ENCODE measurements at regions not wholly inside any gene's neighbourhood (a gene's known extent, or its start where the extent isn't known, plus 50 kb on each side); places are given as distances from the start of the nearest gene placed in this dataset.

DNA sequence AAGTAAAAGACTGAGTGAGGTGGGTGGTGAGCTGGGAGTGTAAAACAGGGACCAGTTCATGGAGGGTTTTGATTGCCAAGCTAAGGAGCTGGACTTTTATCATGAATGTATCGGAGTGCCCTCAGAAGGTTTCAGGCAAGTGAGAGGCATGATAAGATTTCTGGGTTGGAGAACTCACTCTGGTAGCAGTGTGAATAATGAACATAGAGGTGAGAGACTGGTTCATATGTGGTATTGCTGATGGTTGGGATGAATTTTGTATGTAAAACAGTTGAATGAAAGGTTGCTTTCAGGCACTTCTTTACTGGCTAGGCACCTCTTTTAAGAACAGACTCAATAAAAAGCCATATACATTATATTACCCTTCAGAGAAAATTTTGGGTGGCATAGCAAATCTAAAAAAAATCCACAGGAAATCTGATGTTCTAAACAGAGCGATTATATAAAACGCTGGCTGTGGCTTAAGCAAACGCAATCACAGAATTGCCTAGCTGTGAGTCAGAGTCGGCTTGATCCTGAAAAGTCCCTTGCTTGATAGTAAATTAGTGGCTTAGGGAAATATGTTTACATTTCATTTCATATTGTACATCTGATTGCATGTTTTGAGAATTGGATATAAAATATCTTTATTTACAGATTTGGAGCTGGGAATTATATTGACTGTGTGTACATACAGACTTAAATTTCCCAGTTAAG lies 92.9 kb upstream of the HDAC9 start:
- H3K36me3 ChIP-seq (ENCODE audit: control insufficient read depth in 2 of 2, insufficient read depth in 1 of 2, low read length in 2 of 2): no peaks in the 10 kb centered on the region
- no peak for TF ChIP-seq ZNF146 (tag by site-specific recombination; IDR thresholded peaks at IDR 0.05)
- TF ChIP-seq ZNF768 (tag by site-specific recombination; IDR thresholded peaks at IDR 0.05): no peak
- TF ChIP-seq ZNF624 (tag by site-specific recombination; IDR thresholded peaks at IDR 0.05): no peak
- TF ChIP-seq, protein P1, sequence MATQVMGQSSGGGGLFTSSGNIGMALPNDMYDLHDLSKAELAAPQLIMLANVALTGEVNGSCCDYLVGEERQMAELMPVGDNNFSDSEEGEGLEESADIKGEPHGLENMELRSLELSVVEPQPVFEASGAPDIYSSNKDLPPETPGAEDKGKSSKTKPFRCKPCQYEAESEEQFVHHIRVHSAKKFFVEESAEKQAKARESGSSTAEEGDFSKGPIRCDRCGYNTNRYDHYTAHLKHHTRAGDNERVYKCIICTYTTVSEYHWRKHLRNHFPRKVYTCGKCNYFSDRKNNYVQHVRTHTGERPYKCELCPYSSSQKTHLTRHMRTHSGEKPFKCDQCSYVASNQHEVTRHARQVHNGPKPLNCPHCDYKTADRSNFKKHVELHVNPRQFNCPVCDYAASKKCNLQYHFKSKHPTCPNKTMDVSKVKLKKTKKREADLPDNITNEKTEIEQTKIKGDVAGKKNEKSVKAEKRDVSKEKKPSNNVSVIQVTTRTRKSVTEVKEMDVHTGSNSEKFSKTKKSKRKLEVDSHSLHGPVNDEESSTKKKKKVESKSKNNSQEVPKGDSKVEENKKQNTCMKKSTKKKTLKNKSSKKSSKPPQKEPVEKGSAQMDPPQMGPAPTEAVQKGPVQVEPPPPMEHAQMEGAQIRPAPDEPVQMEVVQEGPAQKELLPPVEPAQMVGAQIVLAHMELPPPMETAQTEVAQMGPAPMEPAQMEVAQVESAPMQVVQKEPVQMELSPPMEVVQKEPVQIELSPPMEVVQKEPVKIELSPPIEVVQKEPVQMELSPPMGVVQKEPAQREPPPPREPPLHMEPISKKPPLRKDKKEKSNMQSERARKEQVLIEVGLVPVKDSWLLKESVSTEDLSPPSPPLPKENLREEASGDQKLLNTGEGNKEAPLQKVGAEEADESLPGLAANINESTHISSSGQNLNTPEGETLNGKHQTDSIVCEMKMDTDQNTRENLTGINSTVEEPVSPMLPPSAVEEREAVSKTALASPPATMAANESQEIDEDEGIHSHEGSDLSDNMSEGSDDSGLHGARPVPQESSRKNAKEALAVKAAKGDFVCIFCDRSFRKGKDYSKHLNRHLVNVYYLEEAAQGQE (tag by site-specific recombination; IDR thresholded peaks at IDR 0.05): no peak
- TF ChIP-seq ZBTB20 (tag by site-specific recombination; IDR thresholded peaks at IDR 0.05): no peak
- TF ChIP-seq ZNF777 (tag by site-specific recombination; IDR thresholded peaks at IDR 0.05; ENCODE audit: borderline replicate concordance): no peak
- no peak for TF ChIP-seq KLF8 (tag by site-specific recombination; IDR thresholded peaks at IDR 0.05)
- TF ChIP-seq, protein P2, sequence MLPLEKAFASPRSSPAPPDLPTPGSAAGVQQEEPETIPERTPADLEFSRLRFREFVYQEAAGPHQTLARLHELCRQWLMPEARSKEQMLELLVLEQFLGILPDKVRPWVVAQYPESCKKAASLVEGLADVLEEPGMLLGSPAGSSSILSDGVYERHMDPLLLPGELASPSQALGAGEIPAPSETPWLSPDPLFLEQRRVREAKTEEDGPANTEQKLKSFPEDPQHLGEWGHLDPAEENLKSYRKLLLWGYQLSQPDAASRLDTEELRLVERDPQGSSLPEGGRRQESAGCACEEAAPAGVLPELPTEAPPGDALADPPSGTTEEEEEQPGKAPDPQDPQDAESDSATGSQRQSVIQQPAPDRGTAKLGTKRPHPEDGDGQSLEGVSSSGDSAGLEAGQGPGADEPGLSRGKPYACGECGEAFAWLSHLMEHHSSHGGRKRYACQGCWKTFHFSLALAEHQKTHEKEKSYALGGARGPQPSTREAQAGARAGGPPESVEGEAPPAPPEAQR (tag by site-specific recombination; IDR thresholded peaks at IDR 0.05): no peak
- TF ChIP-seq ZIC2 (tag by site-specific recombination; IDR thresholded peaks at IDR 0.05): no peak
- TF ChIP-seq PRDM1 (tag by site-specific recombination; IDR thresholded peaks at IDR 0.05): no peak
- no peak for TF ChIP-seq YY1 (tag by site-specific recombination; IDR thresholded peaks at IDR 0.05)
- no peak for TF ChIP-seq ZNF416 (tag by site-specific recombination; IDR thresholded peaks at IDR 0.05)
- no peak overlapping the region for H3K4me3 ChIP-seq (ENCODE audit: low read depth, low read length)
- H3K4me1 ChIP-seq (ENCODE audit: control insufficient read depth, insufficient read depth, low read length): peaks cover 3% of the 10 kb centered on the region; the same call in 1 of the 2 replicates
- ChIA-PET POLR2A (no interaction called here), CTCF (no interaction called here)
- H3K9me3 ChIP-seq (ENCODE audit: control insufficient read depth, insufficient read depth, low read depth, low read length): no peaks in the 10 kb centered on the region
- no peak overlapping the region for H3K27ac ChIP-seq (ENCODE audit: extremely low read depth, low read depth, low read length)

DNA sequence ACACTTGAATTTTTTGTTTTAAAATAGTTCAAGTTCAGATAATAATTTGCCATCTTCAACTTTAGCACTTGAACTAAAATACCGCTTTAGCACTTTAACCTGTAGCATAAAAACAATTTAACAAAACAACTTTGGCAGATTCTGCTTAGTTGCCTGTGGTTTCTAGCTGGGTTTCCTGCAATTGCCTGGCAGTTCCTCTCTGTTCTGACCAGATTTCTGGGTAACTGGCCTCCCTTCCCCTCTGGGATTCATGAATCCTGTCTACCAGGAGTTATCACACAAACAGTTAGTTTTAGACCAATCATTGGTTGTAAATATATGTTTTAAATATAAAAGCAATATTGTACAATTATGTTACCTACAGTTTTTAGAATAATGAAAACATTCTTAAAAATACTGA lies 89.8 kb upstream of the HDAC9 start:
- TF ChIP-seq ZNF221 (tag by site-specific recombination; IDR thresholded peaks at IDR 0.05; ENCODE audit: borderline replicate concordance): no peak
- no peak for TF ChIP-seq KLF10 (tag by site-specific recombination; IDR thresholded peaks at IDR 0.05)
- no peak for TF ChIP-seq ZNF211 (tag by site-specific recombination; IDR thresholded peaks at IDR 0.05; ENCODE audit: low read depth)
- no peak for TF ChIP-seq ZNF426 (tag by site-specific recombination; IDR thresholded peaks at IDR 0.05)
- TF ChIP-seq TRIM28 (IDR thresholded peaks at IDR 0.05; ENCODE audit: borderline replicate concordance, low read length): no peak
- TF ChIP-seq SP3 (tag by site-specific recombination; IDR thresholded peaks at IDR 0.05): no peak
- TF ChIP-seq, protein P3, sequence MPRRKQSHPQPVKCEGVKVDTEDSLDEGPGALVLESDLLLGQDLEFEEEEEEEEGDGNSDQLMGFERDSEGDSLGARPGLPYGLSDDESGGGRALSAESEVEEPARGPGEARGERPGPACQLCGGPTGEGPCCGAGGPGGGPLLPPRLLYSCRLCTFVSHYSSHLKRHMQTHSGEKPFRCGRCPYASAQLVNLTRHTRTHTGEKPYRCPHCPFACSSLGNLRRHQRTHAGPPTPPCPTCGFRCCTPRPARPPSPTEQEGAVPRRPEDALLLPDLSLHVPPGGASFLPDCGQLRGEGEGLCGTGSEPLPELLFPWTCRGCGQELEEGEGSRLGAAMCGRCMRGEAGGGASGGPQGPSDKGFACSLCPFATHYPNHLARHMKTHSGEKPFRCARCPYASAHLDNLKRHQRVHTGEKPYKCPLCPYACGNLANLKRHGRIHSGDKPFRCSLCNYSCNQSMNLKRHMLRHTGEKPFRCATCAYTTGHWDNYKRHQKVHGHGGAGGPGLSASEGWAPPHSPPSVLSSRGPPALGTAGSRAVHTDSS (tag by site-specific recombination; IDR thresholded peaks at IDR 0.05): no peak
- TF ChIP-seq SP2 (tag by site-specific recombination; IDR thresholded peaks at IDR 0.05): no peak
- no peak overlapping the region for H3K4me3 ChIP-seq (ENCODE audit: low read depth, low read length)
- CTCF ChIA-PET: no interaction called here
- H3K27ac ChIP-seq (ENCODE audit: extremely low read depth, low read depth, low read length): no peak overlapping the region
- POLR2A ChIA-PET: no interaction called here
- H3K9me3 ChIP-seq (ENCODE audit: control insufficient read depth, insufficient read depth, low read depth, low read length): no peaks in the 10 kb centered on the region
- H3K36me3 ChIP-seq (ENCODE audit: control insufficient read depth in 2 of 2, insufficient read depth in 1 of 2, low read length in 2 of 2): no peaks in the 10 kb centered on the region
- H3K4me1 ChIP-seq (ENCODE audit: control insufficient read depth, insufficient read depth, low read length): peaks cover under 1% of the 10 kb centered on the region; the same call in 1 of the 2 replicates
